ENCODE measurements at regions not wholly inside any gene's neighbourhood (a gene's known extent, or its start where the extent isn't known, plus 50 kb on each side); places are given as distances from the start of the nearest gene placed in this dataset.

- TF ChIP-seq POLR2A (IDR thresholded peaks at IDR 0.05) (no peak), CTCF (IDR thresholded peaks at IDR 0.05) (no peak)
Measured at GRCh38 chr5:68080282-68081050, 135.1 kb upstream of the PIK3R1 start.

All from Peyer's patch (tissue), 4 donors.